ENCODE measurements at regions not wholly inside any gene's neighbourhood (a gene's known extent, or its start where the extent isn't known, plus 50 kb on each side); places are given as distances from the start of the nearest gene placed in this dataset.

GRCh38 chr7:46802479-46802878 is 779.4 kb downstream of the TNS3 start:
- no peak for DNase-seq (ENCODE audit: low spot score)
- Histone ChIP-seq H3K27ac (no peak overlapping the region), H3K4me3 (no peak overlapping the region)
- TF ChIP-seq CTCF (IDR thresholded peaks at IDR 0.05), result no peak

GRCh38 chr7:46791188-46791587 is 790.7 kb downstream of the TNS3 start:
- Histone ChIP-seq H3K27ac (no peak overlapping the region), H3K4me3 (no peak overlapping the region)
- TF ChIP-seq CTCF (IDR thresholded peaks at IDR 0.05), result no peak
- no peak for DNase-seq (ENCODE audit: low spot score)

- no peak overlapping the region for H3K4me3 ChIP-seq
- no peak for TF ChIP-seq CTCF (IDR thresholded peaks at IDR 0.05)
- DNase-seq (ENCODE audit: low spot score), result no peak
- no peak overlapping the region for H3K27ac ChIP-seq
Measured at GRCh38 chr7:46786995-46787394, 794.9 kb downstream of the TNS3 start.

- no peak overlapping the region for H3K27ac ChIP-seq
- no peak overlapping the region for H3K4me3 ChIP-seq
- no peak for DNase-seq (ENCODE audit: low spot score)
- no peak for TF ChIP-seq CTCF (IDR thresholded peaks at IDR 0.05)
Measured at GRCh38 chr7:46786221-46786954, 795.5 kb downstream of the TNS3 start.

- Histone ChIP-seq H3K4me3 (no peak overlapping the region), H3K27ac (no peak overlapping the region)
- no peak for DNase-seq (ENCODE audit: low spot score)
- no peak for TF ChIP-seq CTCF (IDR thresholded peaks at IDR 0.05)
Measured at GRCh38 chr7:46784732-46785131, 797.2 kb downstream of the TNS3 start.

GRCh38 chr7:46781901-46782439 is 799.9 kb downstream of the TNS3 start:
- no peak for DNase-seq (ENCODE audit: low spot score)
- Histone ChIP-seq H3K27ac (no peak overlapping the region), H3K4me3 (no peak overlapping the region)
- TF ChIP-seq CTCF (IDR thresholded peaks at IDR 0.05), result no peak

GRCh38 chr7:46776790-46777189 is 805.1 kb downstream of the TNS3 start:
- no peak for DNase-seq (ENCODE audit: low spot score)
- Histone ChIP-seq H3K27ac (no peak overlapping the region), H3K4me3 (no peak overlapping the region)
- no peak for TF ChIP-seq CTCF (IDR thresholded peaks at IDR 0.05)
